ENCODE measurements at regions not wholly inside any gene's neighbourhood (a gene's known extent, or its start where the extent isn't known, plus 50 kb on each side); places are given as distances from the start of the nearest gene placed in this dataset.

GRCh38 chr4:132312521-132312920, 836.6 kb upstream of the PCDH10 start:
- H3K9me3 ChIP-seq (ENCODE audit: insufficient read depth, low read depth), result no peaks in the 10 kb centered on the region; the same call in 1 of the 2 replicates
- no peaks in the 10 kb centered on the region for H3K4me1 ChIP-seq (replicated peaks; ENCODE audit: insufficient read depth)
- no peak for DNase-seq
- intact Hi-C loops (cut with micrococcal nuclease; ENCODE audit: unreplicated experiment), result no loop called here
- no peak overlapping the region for H3K27ac ChIP-seq
- no peak overlapping the region for H2AFZ ChIP-seq
- no peak for TF ChIP-seq CTCF (conservative IDR thresholded peaks at IDR 0.05)
- no peak for TF ChIP-seq EZH2 (IDR thresholded peaks at IDR 0.05; ENCODE audit: low read depth)
- no peak overlapping the region for H3K4me3 ChIP-seq
- no peaks in the 10 kb centered on the region for H3K9me2 ChIP-seq (ENCODE audit: insufficient read depth)
- H3K36me3 ChIP-seq (ENCODE audit: low read depth), result no peaks in the 10 kb centered on the region
- H3K27me3 ChIP-seq (ENCODE audit: insufficient read depth, low read depth), result no peaks in the 10 kb centered on the region
- H3F3A ChIP-seq (ENCODE audit: insufficient read depth, low read depth), result no peaks in the 10 kb centered on the region
- CTCF ChIA-PET, result no interaction called here
- BruUV-seq (replicated peaks), result no TSS peak
- H3K4me2 ChIP-seq, result no peak overlapping the region
- no peaks in the 10 kb centered on the region for H4K20me1 ChIP-seq (ENCODE audit: insufficient read depth)
- no peaks in the 10 kb centered on the region for H3K79me2 ChIP-seq (ENCODE audit: low read depth)
- POLR2A ChIA-PET (ENCODE audit: unreplicated experiment), result no interaction called here

DNA sequence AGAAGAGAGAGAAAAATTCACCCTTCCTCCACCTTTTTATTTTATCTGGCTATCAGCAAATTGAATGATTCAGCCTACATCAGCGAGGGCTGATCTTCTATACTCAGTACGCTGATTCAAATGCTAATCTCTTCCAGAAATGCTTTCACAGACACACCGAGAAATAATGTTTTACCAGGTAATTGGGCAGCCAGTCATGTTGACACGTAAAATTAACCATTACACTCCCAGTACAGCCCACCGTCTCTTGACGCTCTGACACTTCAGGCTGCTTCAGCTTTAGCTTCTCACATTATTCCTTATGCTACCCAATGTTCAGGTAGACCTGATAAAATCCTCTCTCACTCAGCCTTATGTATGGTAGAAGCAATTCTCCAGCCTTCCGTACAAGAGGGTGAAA, 835.2 kb upstream of the PCDH10 start:
- POLR2A ChIA-PET (ENCODE audit: unreplicated experiment), result no interaction called here
- no peaks in the 10 kb centered on the region for H4K20me1 ChIP-seq (ENCODE audit: insufficient read depth)
- H3K79me2 ChIP-seq (ENCODE audit: low read depth), result no peaks in the 10 kb centered on the region
- CTCF ChIA-PET, result interaction anchor here (0.6 kb wide), 1 partner anchor 1223 kb away, joined by 3 read pairs; no protein-coding TSS in a partner anchor
- intact Hi-C loops (cut with micrococcal nuclease; ENCODE audit: unreplicated experiment), result no loop called here
- no peak overlapping the region for H3K4me3 ChIP-seq
- no peaks in the 10 kb centered on the region for H3K4me1 ChIP-seq (replicated peaks; ENCODE audit: insufficient read depth)
- no peak overlapping the region for H2AFZ ChIP-seq
- H3K9me3 ChIP-seq (ENCODE audit: insufficient read depth, low read depth), result no peaks in the 10 kb centered on the region; the same call in 1 of the 2 replicates
- H3K36me3 ChIP-seq (ENCODE audit: low read depth), result no peaks in the 10 kb centered on the region
- no peaks in the 10 kb centered on the region for H3K27me3 ChIP-seq (ENCODE audit: insufficient read depth, low read depth)
- no peak for DNase-seq
- H3K4me2 ChIP-seq, result no peak overlapping the region
- TF ChIP-seq CTCF (conservative IDR thresholded peaks at IDR 0.05) (no peak), EZH2 (IDR thresholded peaks at IDR 0.05; ENCODE audit: low read depth) (no peak)
- BruUV-seq (replicated peaks), result no TSS peak
- no peaks in the 10 kb centered on the region for H3F3A ChIP-seq (ENCODE audit: insufficient read depth, low read depth)
- H3K27ac ChIP-seq, result no peak overlapping the region
- no peaks in the 10 kb centered on the region for H3K9me2 ChIP-seq (ENCODE audit: insufficient read depth)

DNA sequence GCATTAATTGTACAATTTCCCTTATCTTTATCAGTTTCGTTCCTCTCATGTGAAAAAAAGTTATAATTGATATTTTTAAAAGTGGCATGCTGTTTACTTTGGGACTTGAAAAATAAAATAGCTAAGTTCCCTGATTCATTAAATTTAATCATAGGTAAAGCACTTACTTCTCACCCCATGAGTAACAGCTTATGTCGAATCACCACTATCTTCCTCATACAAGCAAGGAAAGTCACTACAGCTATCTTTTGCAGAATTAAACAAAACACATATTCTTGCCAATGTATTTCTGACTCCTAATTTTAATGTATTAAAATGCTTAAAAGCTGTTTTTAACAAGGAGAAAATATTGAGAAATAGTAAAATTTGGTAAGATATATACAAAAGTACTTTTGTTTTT, 832.4 kb upstream of the PCDH10 start:
- DNase-seq, result no peak
- ChIA-PET POLR2A (ENCODE audit: unreplicated experiment) (no interaction called here), CTCF (no interaction called here)
- intact Hi-C loops (cut with micrococcal nuclease; ENCODE audit: unreplicated experiment), result no loop called here
- Histone ChIP-seq H3F3A (ENCODE audit: insufficient read depth, low read depth) (no peaks in the 10 kb centered on the region), H4K20me1 (ENCODE audit: insufficient read depth) (no peaks in the 10 kb centered on the region), H3K4me3 (no peak overlapping the region), H3K9me3 (ENCODE audit: insufficient read depth, low read depth) (no peaks in the 10 kb centered on the region; the same call in 1 of the 2 replicates), H3K27me3 (ENCODE audit: insufficient read depth, low read depth) (no peaks in the 10 kb centered on the region), H3K4me1 (replicated peaks; ENCODE audit: insufficient read depth) (no peaks in the 10 kb centered on the region), H3K9me2 (ENCODE audit: insufficient read depth) (no peaks in the 10 kb centered on the region), H2AFZ (no peak overlapping the region), H3K79me2 (ENCODE audit: low read depth) (no peaks in the 10 kb centered on the region), H3K27ac (no peak overlapping the region), H3K36me3 (ENCODE audit: low read depth) (no peaks in the 10 kb centered on the region), H3K4me2 (no peak overlapping the region)
- TF ChIP-seq CTCF (conservative IDR thresholded peaks at IDR 0.05) (no peak), EZH2 (IDR thresholded peaks at IDR 0.05; ENCODE audit: low read depth) (no peak)
- no TSS peak for BruUV-seq (replicated peaks)

Data from PC-9 (cell line).